Prostate gland (tissue), 2 donors: ENCODE measurements at regions not wholly inside any gene's neighbourhood (a gene's known extent, or its start where the extent isn't known, plus 50 kb on each side); places are given as distances from the start of the nearest gene placed in this dataset.
"Not testable (repeated sequence)": the region's sequence is repeated elsewhere in the genome, so short reads cannot be mapped to it uniquely, and the experiment has no call there.

ENCODE experiments used
- DNase-seq: peaks from one replicate; pipeline ENCODE4 v3.0.0-alpha.2; 2019; ENCODE audit warnings: low spot score
- H3K27ac ChIP-seq, 2 donors: fragments of 200-600 bp; sonication (generic); 2 replicates each; pipeline ENCODE4 v1.5.1; 2017 to 2019
- H3K27me3 ChIP-seq: fragments of 200-600 bp; sonication (generic); replicated peaks from 2 replicates; pipeline ENCODE4 v1.5.1; 2019; ENCODE audit not compliant: insufficient read depth
- H3K36me3 ChIP-seq, 2 donors: fragments of 200-600 bp; sonication (generic); 1 replicate in 1 of 2; 2 replicates in 1 of 2; pipeline versions ENCODE4 v1.5.1 to v1.8.1; 2017 to 2019
- H3K4me1 ChIP-seq: fragments of 200-600 bp; sonication (generic); replicated peaks from 2 replicates; pipeline ENCODE4 v1.5.1; 2019
- H3K4me3 ChIP-seq, 2 donors: fragments of 200-600 bp; sonication (generic); 2 replicates each; pipeline ENCODE4 v1.5.1; 2017 to 2019
- H3K9me3 ChIP-seq: fragments of 200-600 bp; sonication (generic); 2 replicates; pipeline ENCODE4 v1.5.1; 2017
- POLR2A ChIP-seq: fragments of 450-650 bp; IDR thresholded peaks from one replicate; pipeline ENCODE4 v1.6.1; 2016; ENCODE audit warnings: antibody characterized with exemption, mild to moderate bottlenecking
- POLR2AphosphoS5 ChIP-seq: sonication (generic); formaldehyde crosslinking; IDR thresholded peaks from one replicate; pipeline ENCODE4 v1.6.1; 2017; ENCODE audit warnings: antibody characterized with exemption
- WGBS: methylation state at CpG from one replicate; pipeline ENCODE4 v1.1.5; 2018; 5-methylcytosine and 5-hydroxymethylcytosine counted together
- intact Hi-C: fragments of 100-400 bp; cut with DNase I; formaldehyde crosslinking; loops from one replicate; pipeline ENCODE4 v1.14.2; 2022
- TF ChIP-seq, protein P1 (sequence below), 4 experiments: fragments of 200-600 bp in 2 of 4; fragments of 450-650 bp in 2 of 4; sonication (generic) in 2 of 4; IDR thresholded peaks; 1 replicate in 3 of 4; 2 replicates in 1 of 4; pipeline ENCODE4 v1.5.1; 2016 to 2019; ENCODE audit warnings: antibody characterized with exemption in 4 of 4, mild to moderate bottlenecking in 2 of 4, moderate library complexity in 2 of 4

DNA sequence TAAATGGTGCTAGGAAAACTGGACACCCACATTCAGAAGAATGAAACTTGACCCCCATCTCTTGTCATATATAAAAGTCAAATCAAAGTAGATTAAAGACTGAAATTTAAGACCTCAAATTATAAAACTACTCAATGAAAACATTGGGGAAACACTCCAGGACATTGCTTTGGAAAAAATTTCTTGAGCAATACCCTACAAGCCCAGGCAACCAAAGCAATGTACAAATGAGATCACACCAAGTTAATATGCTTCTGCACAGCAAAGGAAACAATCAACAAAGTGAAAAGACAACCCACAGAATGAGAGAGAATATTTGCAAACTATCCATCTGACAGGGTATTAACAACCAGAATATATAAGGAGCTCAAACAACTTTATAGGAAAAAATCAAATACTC lies 407.9 kb upstream of the BTBD3 start:
- no peak overlapping the region for H3K27ac ChIP-seq
- H3K4me3 ChIP-seq: no peak overlapping the region
- no peaks in the 10 kb centered on the region for H3K36me3 ChIP-seq
- no peak for TF ChIP-seq POLR2AphosphoS5
- no peak for TF ChIP-seq POLR2A
- TF ChIP-seq, protein P1, sequence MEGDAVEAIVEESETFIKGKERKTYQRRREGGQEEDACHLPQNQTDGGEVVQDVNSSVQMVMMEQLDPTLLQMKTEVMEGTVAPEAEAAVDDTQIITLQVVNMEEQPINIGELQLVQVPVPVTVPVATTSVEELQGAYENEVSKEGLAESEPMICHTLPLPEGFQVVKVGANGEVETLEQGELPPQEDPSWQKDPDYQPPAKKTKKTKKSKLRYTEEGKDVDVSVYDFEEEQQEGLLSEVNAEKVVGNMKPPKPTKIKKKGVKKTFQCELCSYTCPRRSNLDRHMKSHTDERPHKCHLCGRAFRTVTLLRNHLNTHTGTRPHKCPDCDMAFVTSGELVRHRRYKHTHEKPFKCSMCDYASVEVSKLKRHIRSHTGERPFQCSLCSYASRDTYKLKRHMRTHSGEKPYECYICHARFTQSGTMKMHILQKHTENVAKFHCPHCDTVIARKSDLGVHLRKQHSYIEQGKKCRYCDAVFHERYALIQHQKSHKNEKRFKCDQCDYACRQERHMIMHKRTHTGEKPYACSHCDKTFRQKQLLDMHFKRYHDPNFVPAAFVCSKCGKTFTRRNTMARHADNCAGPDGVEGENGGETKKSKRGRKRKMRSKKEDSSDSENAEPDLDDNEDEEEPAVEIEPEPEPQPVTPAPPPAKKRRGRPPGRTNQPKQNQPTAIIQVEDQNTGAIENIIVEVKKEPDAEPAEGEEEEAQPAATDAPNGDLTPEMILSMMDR (IDR thresholded peaks at IDR 0.05): no peak
- intact Hi-C loops: no loop called here
- no peak for DNase-seq
- H3K9me3 ChIP-seq: no peaks in the 10 kb centered on the region
- H3K27me3 ChIP-seq: no peaks in the 10 kb centered on the region
- no peaks in the 10 kb centered on the region for H3K4me1 ChIP-seq

DNA sequence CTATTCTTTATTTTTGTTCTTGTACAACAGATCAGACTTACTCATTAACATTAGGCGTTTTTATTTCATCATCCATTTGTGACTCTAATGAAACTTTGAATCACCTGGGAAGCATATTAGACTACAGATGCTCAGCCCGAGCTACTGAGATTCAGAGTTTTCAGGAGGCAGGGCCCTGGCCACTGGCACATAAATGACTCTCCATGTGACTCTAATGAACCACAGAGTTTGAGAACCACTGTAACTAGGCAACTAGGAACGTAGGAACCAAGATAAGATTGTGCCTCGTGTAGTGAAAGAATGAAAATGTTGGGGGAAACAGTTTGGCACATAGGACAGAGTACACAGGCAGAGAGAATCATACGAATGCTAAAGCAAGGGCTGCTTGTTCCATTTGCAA lies 405.9 kb upstream of the BTBD3 start:
- Histone ChIP-seq H3K9me3 (no peaks in the 10 kb centered on the region), H3K4me1 (no peaks in the 10 kb centered on the region), H3K36me3 (no peaks in the 10 kb centered on the region), H3K27me3 (no peaks in the 10 kb centered on the region), H3K4me3 (no peak overlapping the region), H3K27ac (no peak overlapping the region)
- WGBS: 76% methylated on average over 5 of the region's 5 CpGs
- TF ChIP-seq, protein P1 (IDR thresholded peaks at IDR 0.05): no peak
- no peak for TF ChIP-seq POLR2A
- no peak for TF ChIP-seq POLR2AphosphoS5
- intact Hi-C loops: no loop called here
- DNase-seq: no peak

DNA sequence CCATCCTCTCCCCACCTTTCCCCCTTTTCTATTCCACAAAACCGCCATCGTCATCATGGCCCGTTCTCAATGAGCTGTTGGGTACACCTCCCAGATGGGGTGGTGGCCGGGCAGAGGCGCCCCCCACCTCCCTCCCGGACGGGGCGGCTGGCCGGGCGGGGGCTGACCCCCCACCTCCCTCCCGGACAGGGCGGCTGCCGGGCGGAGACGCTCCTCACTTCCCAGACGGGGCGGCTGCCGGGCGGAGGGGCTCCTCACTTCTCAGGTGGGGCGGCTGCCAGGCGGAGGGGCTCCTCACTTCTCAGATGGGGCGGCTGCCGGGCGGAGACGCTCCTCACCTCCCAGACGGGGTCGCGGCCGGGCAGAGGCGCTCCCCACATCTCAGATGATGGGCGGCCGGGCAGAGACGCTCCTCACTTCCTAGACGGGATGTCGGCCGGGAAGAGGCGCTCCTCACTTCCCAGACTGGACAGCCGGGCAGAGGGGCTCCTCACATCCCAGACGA lies 404.4 kb upstream of the BTBD3 start:
- H3K27ac ChIP-seq, H3K4me3 ChIP-seq, H3K36me3 ChIP-seq, H3K9me3 ChIP-seq, H3K27me3 ChIP-seq, intact Hi-C loops, H3K4me1 ChIP-seq, DNase-seq: not testable (repeated sequence)
- WGBS: 95% methylated on average over 28 of the region's 39 CpGs

DNA sequence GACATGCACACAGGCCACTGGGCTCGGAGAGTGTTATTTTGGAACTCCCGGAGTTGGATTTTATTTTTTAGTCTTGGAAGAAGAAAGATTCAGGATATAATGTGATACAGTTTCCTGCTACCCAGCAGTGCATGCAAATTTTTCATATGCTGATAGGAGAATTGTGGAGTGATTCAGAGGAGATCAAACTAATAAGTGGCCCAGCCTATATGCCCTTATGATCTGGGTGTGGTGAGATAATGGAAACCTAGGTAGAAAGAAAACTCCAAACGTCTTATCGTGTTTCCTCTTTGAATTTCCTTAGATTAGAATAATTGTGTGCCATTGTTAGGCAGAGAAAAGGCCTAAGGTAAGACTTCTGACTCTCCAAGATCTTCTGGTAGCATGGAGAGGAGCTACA lies 401.2 kb upstream of the BTBD3 start:
- DNase-seq: no peak
- Histone ChIP-seq H3K4me1 (no peaks in the 10 kb centered on the region), H3K4me3 (no peak overlapping the region), H3K9me3 (no peaks in the 10 kb centered on the region), H3K36me3 (no peaks in the 10 kb centered on the region), H3K27ac (no peak overlapping the region), H3K27me3 (no peaks in the 10 kb centered on the region)
- WGBS: 94% methylated on average over 4 of the region's 4 CpGs
- intact Hi-C loops: no loop called here
- TF ChIP-seq, protein P1 (IDR thresholded peaks at IDR 0.05): no peak
- TF ChIP-seq POLR2AphosphoS5 (no peak), POLR2A (no peak)

DNA sequence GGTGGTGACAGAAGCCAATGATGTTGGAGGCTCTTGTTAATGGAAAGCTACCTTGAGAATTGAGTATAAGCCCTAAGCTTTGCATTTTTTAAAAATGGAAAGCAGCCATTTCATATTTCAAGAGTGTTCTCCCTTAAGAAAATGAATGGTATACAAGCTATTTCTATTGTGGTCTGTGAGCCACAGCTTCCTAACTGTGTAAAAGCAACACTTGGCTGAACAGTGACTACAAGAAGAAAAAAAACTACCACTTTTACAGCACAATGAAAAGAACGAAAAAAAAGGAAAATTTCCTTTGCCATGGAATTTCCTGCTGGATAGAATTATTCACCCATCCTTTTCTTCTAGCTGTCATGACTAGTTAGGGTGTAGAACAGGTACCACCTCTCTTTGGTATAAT lies 397.1 kb upstream of the BTBD3 start:
- DNase-seq: no peak
- Histone ChIP-seq H3K36me3 (no peaks in the 10 kb centered on the region), H3K4me1 (no peaks in the 10 kb centered on the region), H3K9me3 (no peaks in the 10 kb centered on the region), H3K27me3 (no peaks in the 10 kb centered on the region), H3K27ac (no peak overlapping the region), H3K4me3 (no peak overlapping the region)
- intact Hi-C loops: no loop called here
- WGBS: 31% methylated on average over 1 of the region's 1 CpG
- no peak for TF ChIP-seq POLR2AphosphoS5
- TF ChIP-seq POLR2A: no peak
- TF ChIP-seq, protein P1 (IDR thresholded peaks at IDR 0.05): no peak
